Vagina (tissue), 2 donors: ENCODE measurements at regions not wholly inside any gene's neighbourhood (a gene's known extent, or its start where the extent isn't known, plus 50 kb on each side); places are given as distances from the start of the nearest gene placed in this dataset.
"Not testable (repeated sequence)": the region's sequence is repeated elsewhere in the genome, so short reads cannot be mapped to it uniquely, and the experiment has no call there.

Source experiments
- DNase-seq, 2 donors: peaks; one replicate each; pipeline ENCODE4 v3.0.0-alpha.2; 2017; ENCODE audit errors: extremely low spot score in 2 of 2
- H3K27ac ChIP-seq: fragments of 200-600 bp; sonication (generic); one replicate; pipeline ENCODE4 v1.5.1; 2019
- H3K27me3 ChIP-seq: fragments of 200-600 bp; sonication (generic); one replicate; pipeline ENCODE4 v1.5.1; 2019
- H3K36me3 ChIP-seq, 2 donors: fragments of 200-600 bp; sonication (generic); one replicate each; pipeline ENCODE4 v1.5.1; 2017 to 2019
- H3K4me1 ChIP-seq: fragments of 200-600 bp; sonication (generic); one replicate; pipeline ENCODE4 v1.5.1; 2019
- H3K4me3 ChIP-seq, 2 donors: fragments of 200-600 bp; sonication (generic); 1 replicate in 1 of 2; 2 replicates in 1 of 2; pipeline ENCODE4 v1.5.1; 2016 to 2019
- H3K9me3 ChIP-seq: fragments of 200-600 bp; sonication (generic); one replicate; pipeline ENCODE4 v1.5.1; 2019
- POLR2A ChIP-seq, 2 donors: fragments of 450-650 bp; IDR thresholded peaks; one replicate each; pipeline ENCODE4 v1.6.1; 2017; ENCODE audit warnings: antibody characterized with exemption in 2 of 2, mild to moderate bottlenecking in 2 of 2, moderate library complexity in 2 of 2
- POLR2AphosphoS5 ChIP-seq, 2 donors: sonication (generic); formaldehyde crosslinking; IDR thresholded peaks; one replicate each; pipeline ENCODE4 v1.9.0; 2017; ENCODE audit warnings: antibody characterized with exemption in 2 of 2, mild to moderate bottlenecking in 2 of 2, low read depth in 1 of 2; ENCODE audit not compliant: insufficient read depth in 1 of 2
- intact Hi-C: fragments of 100-400 bp; cut with DNase I; formaldehyde crosslinking; loops from one replicate; pipeline ENCODE4 v1.15.1; 2023
- TF ChIP-seq, protein P1 (sequence below), 3 experiments: fragments of 450-650 bp in 2 of 3; fragments of 200-600 bp in 1 of 3; sonication (generic) in 1 of 3; IDR thresholded peaks; one replicate each; pipeline ENCODE4 v1.5.1; 2017 to 2019; ENCODE audit warnings: antibody characterized with exemption in 3 of 3, mild to moderate bottlenecking in 2 of 3, moderate library complexity in 2 of 3

DNA sequence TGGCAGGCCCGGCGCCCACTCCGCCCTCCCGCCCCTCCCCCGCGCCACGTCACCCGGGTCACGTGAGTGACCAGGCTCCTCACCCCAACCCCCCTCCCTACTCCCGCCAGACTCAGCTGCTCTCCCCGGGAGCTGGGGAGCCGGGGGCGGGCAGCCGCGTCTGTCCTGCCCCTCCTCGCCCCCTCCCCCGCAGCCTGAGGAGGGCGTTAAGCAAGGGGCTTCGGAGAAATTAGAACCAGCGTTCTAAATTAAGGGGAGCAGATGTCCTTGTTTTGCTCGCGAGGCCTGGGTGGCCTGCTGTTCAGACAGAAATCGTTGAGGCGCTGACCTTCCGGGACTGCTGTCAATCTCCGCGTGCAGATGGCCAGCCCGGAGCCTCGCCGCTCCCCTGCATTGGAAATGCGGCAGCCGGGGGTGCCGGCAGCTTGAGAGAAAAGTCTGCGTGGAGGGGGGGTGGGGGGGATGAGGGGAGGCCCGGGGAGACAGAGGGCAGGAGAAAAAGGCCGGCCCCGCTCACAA lies 102.2 kb upstream of the ZNF438 start:
- Histone ChIP-seq H3K27me3 (no peaks in the 10 kb centered on the region), H3K27ac (peak overlapping the region; percentile 92), H3K36me3 (no peaks in the 10 kb centered on the region), H3K4me3 (peak overlapping the region; percentile 47 to 51), H3K4me1 (peaks cover 51% of the 10 kb centered on the region), H3K9me3 (no peaks in the 10 kb centered on the region)
- TF ChIP-seq, protein P1, sequence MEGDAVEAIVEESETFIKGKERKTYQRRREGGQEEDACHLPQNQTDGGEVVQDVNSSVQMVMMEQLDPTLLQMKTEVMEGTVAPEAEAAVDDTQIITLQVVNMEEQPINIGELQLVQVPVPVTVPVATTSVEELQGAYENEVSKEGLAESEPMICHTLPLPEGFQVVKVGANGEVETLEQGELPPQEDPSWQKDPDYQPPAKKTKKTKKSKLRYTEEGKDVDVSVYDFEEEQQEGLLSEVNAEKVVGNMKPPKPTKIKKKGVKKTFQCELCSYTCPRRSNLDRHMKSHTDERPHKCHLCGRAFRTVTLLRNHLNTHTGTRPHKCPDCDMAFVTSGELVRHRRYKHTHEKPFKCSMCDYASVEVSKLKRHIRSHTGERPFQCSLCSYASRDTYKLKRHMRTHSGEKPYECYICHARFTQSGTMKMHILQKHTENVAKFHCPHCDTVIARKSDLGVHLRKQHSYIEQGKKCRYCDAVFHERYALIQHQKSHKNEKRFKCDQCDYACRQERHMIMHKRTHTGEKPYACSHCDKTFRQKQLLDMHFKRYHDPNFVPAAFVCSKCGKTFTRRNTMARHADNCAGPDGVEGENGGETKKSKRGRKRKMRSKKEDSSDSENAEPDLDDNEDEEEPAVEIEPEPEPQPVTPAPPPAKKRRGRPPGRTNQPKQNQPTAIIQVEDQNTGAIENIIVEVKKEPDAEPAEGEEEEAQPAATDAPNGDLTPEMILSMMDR (IDR thresholded peaks at IDR 0.05), result no peak
- peak in 1 of 2 donors; percentile 83 for TF ChIP-seq POLR2AphosphoS5 (IDR thresholded peaks at IDR 0.05; ENCODE audit: insufficient read depth in 1 of 2, low read depth in 1 of 2)
- intact Hi-C loops, result no loop called here
- DNase-seq, result peak in 1 of 2 donors; percentile 89

- intact Hi-C loops, result no loop called here
- TF ChIP-seq POLR2AphosphoS5 (IDR thresholded peaks at IDR 0.05; ENCODE audit: insufficient read depth in 1 of 2, low read depth in 1 of 2) (no peak), POLR2A (IDR thresholded peaks at IDR 0.05) (no peak)
- TF ChIP-seq, protein P1 (IDR thresholded peaks at IDR 0.05), result no peak
- no peaks in the 10 kb centered on the region for H3K36me3 ChIP-seq
- H3K9me3 ChIP-seq, result no peaks in the 10 kb centered on the region
- peak overlapping the region; percentile 47 to 51 for H3K4me3 ChIP-seq
- peak overlapping the region; percentile 92 for H3K27ac ChIP-seq
- peaks cover 49% of the 10 kb centered on the region for H3K4me1 ChIP-seq
- peak in 1 of 2 donors; percentile 74 for DNase-seq
- no peaks in the 10 kb centered on the region for H3K27me3 ChIP-seq
Measured at GRCh38 chr10:31134311-31134952, 102.8 kb upstream of the ZNF438 start.

GRCh38 chr10:31135171-31135570 lies 103.5 kb upstream of the ZNF438 start:
- peaks cover 49% of the 10 kb centered on the region for H3K4me1 ChIP-seq

DNA sequence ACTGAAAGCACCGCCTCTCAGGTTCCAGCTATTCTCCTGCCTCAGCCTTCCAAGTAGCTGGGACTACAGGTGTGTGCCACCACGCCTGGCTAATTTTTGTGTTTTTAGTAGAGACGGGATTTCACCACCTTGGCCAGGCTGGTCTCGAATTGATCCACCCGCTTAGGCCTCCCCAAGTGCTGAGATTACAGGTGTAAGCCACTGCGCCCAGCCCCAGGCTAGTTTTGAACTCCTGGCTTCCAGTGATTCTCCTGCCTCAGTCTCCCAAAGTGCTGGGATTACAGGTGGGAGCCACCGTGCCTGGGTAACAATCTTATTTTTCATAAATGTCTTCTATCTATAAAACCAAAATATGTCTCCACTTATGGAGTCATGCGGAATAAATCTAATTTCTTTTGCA lies 104.1 kb upstream of the ZNF438 start:
- peak in 1 of 2 donors; percentile 32 for DNase-seq
- peaks cover 49% of the 10 kb centered on the region for H3K4me1 ChIP-seq
- H3K27me3 ChIP-seq, H3K9me3 ChIP-seq, H3K36me3 ChIP-seq, H3K4me3 ChIP-seq, H3K27ac ChIP-seq, intact Hi-C loops: not testable (repeated sequence)

More at GRCh38 chr10:31135171-31135570, 103.5 kb upstream of the ZNF438 start:
- Histone ChIP-seq H3K9me3 (no peaks in the 10 kb centered on the region), H3K36me3 (no peaks in the 10 kb centered on the region), H3K27ac (peak overlapping the region; percentile 92), H3K4me3 (no peak overlapping the region), H3K27me3 (no peaks in the 10 kb centered on the region)
- intact Hi-C loops, result no loop called here
- peak in 1 of 2 donors; percentile 6 for DNase-seq
- no peak for TF ChIP-seq POLR2A (IDR thresholded peaks at IDR 0.05)
- TF ChIP-seq, protein P1 (IDR thresholded peaks at IDR 0.05), result no peak
- no peak for TF ChIP-seq POLR2AphosphoS5 (IDR thresholded peaks at IDR 0.05; ENCODE audit: insufficient read depth in 1 of 2, low read depth in 1 of 2)

DNA sequence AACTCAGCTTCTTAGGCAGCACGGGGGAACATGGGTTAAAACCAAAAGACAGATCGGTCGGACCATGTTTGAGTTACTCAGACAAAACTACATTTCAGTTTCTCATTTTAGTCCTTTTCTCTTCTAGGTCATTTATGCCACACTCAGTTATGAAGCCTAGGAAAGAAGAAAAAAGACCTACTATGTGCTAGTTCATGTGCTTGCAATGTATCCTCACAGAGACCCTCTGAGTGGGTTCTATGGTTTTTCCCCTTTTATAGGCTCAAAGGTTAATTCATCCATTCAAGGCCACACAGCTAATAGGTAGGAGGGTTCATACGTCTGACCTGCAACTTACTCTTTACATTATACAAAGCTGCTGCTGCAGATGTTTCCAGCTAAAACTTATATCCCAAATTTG lies 104.7 kb upstream of the ZNF438 start:
- H3K9me3 ChIP-seq, result no peaks in the 10 kb centered on the region
- no peak for TF ChIP-seq POLR2AphosphoS5 (IDR thresholded peaks at IDR 0.05; ENCODE audit: insufficient read depth in 1 of 2, low read depth in 1 of 2)
- TF ChIP-seq, protein P1 (IDR thresholded peaks at IDR 0.05), result no peak
- no peak for TF ChIP-seq POLR2A (IDR thresholded peaks at IDR 0.05)
- H3K4me1 ChIP-seq, result peaks cover 49% of the 10 kb centered on the region
- H3K27ac ChIP-seq, result peak overlapping the region; percentile 54
- H3K27me3 ChIP-seq, result no peaks in the 10 kb centered on the region
- no peak for DNase-seq
- H3K36me3 ChIP-seq, result no peaks in the 10 kb centered on the region
- H3K4me3 ChIP-seq, result no peak overlapping the region
- intact Hi-C loops, result no loop called here
